Panc1 (cell line): ENCODE measurements at regions not wholly inside any gene's neighbourhood (a gene's known extent, or its start where the extent isn't known, plus 50 kb on each side); places are given as distances from the start of the nearest gene placed in this dataset.

ENCODE experiments used
- ATAC-seq: fragments of 200-7000 bp; cut with Tn5 transposase; 2 replicates; pipeline ENCODE4 v1.9.1; 2020; ENCODE audit warnings: mild to moderate bottlenecking, moderate library complexity
- BruUV-seq: library from RNA; stranded (reverse); fragments of 400-500 nt; replicated peaks from 2 replicates; lab custom pipeline; 2021; lab: Mats Ljungman, UMichigan
- CTCF ChIA-PET: fragments of 300-600 bp; sonication (Branson Sonifier 250); formaldehyde crosslinking; loops from one replicate; lab custom pipeline; 2022; ENCODE audit warnings: antibody characterized with exemption; lab: Charles Lee
- POLR2A ChIA-PET: fragments of 300-600 bp; sonication (Branson Sonifier 250); formaldehyde crosslinking; loops from one replicate; lab custom pipeline; 2022; ENCODE audit warnings: antibody characterized with exemption; lab: Charles Lee
- DNase-seq: peaks from one replicate; pipeline ENCODE4 v3.0.0-alpha.2; 2010; ENCODE audit warnings: low read depth, low spot score
- H3K27ac ChIP-seq: 2 replicates; pipeline ENCODE4 v1.5.1; 2011; ENCODE audit warnings: mild to moderate bottlenecking, low read length, inconsistent platforms
- H3K27me3 ChIP-seq: fragments of 200-500 bp; sonication (Bioruptor generic); 2 replicates; pipeline ENCODE4 v1.6.0; 2014; ENCODE audit warnings: low read length, inconsistent platforms; ENCODE audit not compliant: control insufficient read depth, insufficient read depth
- H3K36me3 ChIP-seq: fragments of 200-500 bp; sonication (Bioruptor generic); 2 replicates; pipeline ENCODE4 v1.5.1; 2014; ENCODE audit warnings: inconsistent platforms, mild to moderate bottlenecking, low read length, moderate library complexity; ENCODE audit not compliant: control insufficient read depth, insufficient read depth
- H3K4me1 ChIP-seq: 2 replicates; pipeline ENCODE4 v1.5.1; 2011; ENCODE audit warnings: inconsistent platforms, mild to moderate bottlenecking, low read length, moderate library complexity; ENCODE audit not compliant: control insufficient read depth, insufficient read depth
- H3K4me3 ChIP-seq, 2 experiments: 2 replicates each; pipeline ENCODE4 v1.5.1; 2011 to 2012; ENCODE audit warnings: low read depth in 2 of 2, low read length in 2 of 2, mild to moderate bottlenecking in 2 of 2, inconsistent platforms in 1 of 2, moderate library complexity in 1 of 2
- H3K9me3 ChIP-seq: fragments of 200-500 bp; sonication (Bioruptor generic); 2 replicates; pipeline ENCODE4 v1.5.1; 2014; ENCODE audit warnings: low read depth, mild to moderate bottlenecking, inconsistent platforms, low read length, moderate library complexity; ENCODE audit not compliant: control insufficient read depth, insufficient read depth
- CTCF ChIP-seq: fragments of 450-650 bp; IDR thresholded peaks from 2 replicates; pipeline ENCODE4 v1.5.1; 2017; ENCODE audit warnings: mild to moderate bottlenecking
- POLR2AphosphoS5 ChIP-seq: IDR thresholded peaks from 2 replicates; pipeline ENCODE4 v1.6.1; 2012; ENCODE audit warnings: mild to moderate bottlenecking, low read depth, low read length, moderate library complexity
- REST ChIP-seq, 2 experiments: IDR thresholded peaks; 2 replicates each; pipeline ENCODE4 v1.6.1; 2011 to 2012; ENCODE audit warnings: low read depth in 2 of 2, control low read depth in 1 of 2, low read length in 1 of 2, mild to moderate bottlenecking in 1 of 2, moderate library complexity in 1 of 2; ENCODE audit not compliant: insufficient read depth in 1 of 2
- SIN3A ChIP-seq: IDR thresholded peaks from 2 replicates; pipeline ENCODE4 v1.6.1; 2012; ENCODE audit warnings: low read depth, mild to moderate bottlenecking, low read length, moderate library complexity, borderline replicate concordance; ENCODE audit not compliant: insufficient read depth
- TCF7L2 ChIP-seq: IDR thresholded peaks from 2 replicates; pipeline ENCODE4 v1.6.1; 2011; ENCODE audit warnings: mild to moderate bottlenecking, low read depth, low read length, inconsistent platforms
- in situ Hi-C: cut with HindIII; loops from 2 replicates; pipeline ENCODE4 v1.10.0; 2016; ENCODE audit warnings: low sequenced_read_pairs, low pct_unique_long_range_greater_than_20kb
- intact Hi-C: fragments of 100-400 bp; cut with micrococcal nuclease; formaldehyde crosslinking; loops from one replicate; pipeline ENCODE4 v1.10.0; 2022; ENCODE audit not compliant: unreplicated experiment

GRCh38 chr4:55215087-55215486 lies 89.7 kb upstream of the KDR start:
- Histone ChIP-seq H3K27me3 (no peaks in the 10 kb centered on the region), H3K4me3 (no peak overlapping the region), H3K27ac (no peak overlapping the region), H3K9me3 (no peaks in the 10 kb centered on the region), H3K4me1 (no peaks in the 10 kb centered on the region), H3K36me3 (no peaks in the 10 kb centered on the region)
- DNase-seq (no peak), ATAC-seq (no peak)
- ChIA-PET CTCF (no interaction called here), POLR2A (no interaction called here)
- intact Hi-C loops (no loop called here), in situ Hi-C loops (no loop called here)
- TF ChIP-seq SIN3A, result no peak
- TF ChIP-seq REST (IDR thresholded peaks at IDR 0.05; ENCODE audit: insufficient read depth in 1 of 2, low read depth in 2 of 2, low read length in 1 of 2), result no peak
- TF ChIP-seq TCF7L2, result no peak
- no peak for TF ChIP-seq POLR2AphosphoS5
- no peak for TF ChIP-seq CTCF
- BruUV-seq, result no TSS peak

- ChIA-PET POLR2A (no interaction called here), CTCF (no interaction called here)
- Histone ChIP-seq H3K9me3 (no peaks in the 10 kb centered on the region), H3K36me3 (no peaks in the 10 kb centered on the region), H3K4me1 (no peaks in the 10 kb centered on the region), H3K27me3 (no peaks in the 10 kb centered on the region), H3K4me3 (no peak overlapping the region), H3K27ac (no peak overlapping the region)
- intact Hi-C loops, result no loop called here
- TF ChIP-seq REST (IDR thresholded peaks at IDR 0.05; ENCODE audit: insufficient read depth in 1 of 2, low read depth in 2 of 2, low read length in 1 of 2) (no peak), TCF7L2 (no peak), SIN3A (no peak), POLR2AphosphoS5 (no peak), CTCF (no peak)
- no TSS peak for BruUV-seq
- in situ Hi-C loops, result no loop called here
- DNase-seq (no peak), ATAC-seq (no peak)
These were observed 91.7 kb upstream of the KDR start for GRCh38 chr4:55216863-55217635.
